IMR-90 (cell line): ENCODE measurements at regions not wholly inside any gene's neighbourhood (a gene's known extent, or its start where the extent isn't known, plus 50 kb on each side); places are given as distances from the start of the nearest gene placed in this dataset.

ENCODE experiments used
- ATAC-seq: fragments of 200-7000 bp; cut with Tn5 transposase; 2 replicates; pipeline ENCODE4 v1.9.1; 2020; ENCODE audit warnings: low read depth, mild to moderate bottlenecking, moderate library complexity
- BruUV-seq: library from RNA; stranded (reverse); fragments of 400-500 nt; replicated peaks from 2 replicates; lab custom pipeline; 2021; lab: Mats Ljungman, UMichigan
- CTCF ChIA-PET: fragments of 300-600 bp; formaldehyde crosslinking; extraction: SDS; loops from one replicate; lab custom pipeline; 2021; ENCODE audit warnings: antibody characterized with exemption; lab: Yijun Ruan, JAX
- POLR2A ChIA-PET: fragments of 300-600 bp; sonication (Branson Sonifier 250); formaldehyde crosslinking; loops from one replicate; lab custom pipeline; 2022; ENCODE audit warnings: antibody characterized with exemption; ENCODE audit not compliant: unreplicated experiment; lab: Charles Lee
- DNase-seq: peaks from one replicate; pipeline ENCODE4 v3.0.0; 2013
- H2AFZ ChIP-seq: replicated peaks from 2 replicates; pipeline ENCODE3; 2013; ENCODE audit warnings: low read length, mild to moderate bottlenecking; ENCODE audit not compliant: poor library complexity
- H2AK5ac ChIP-seq: 2 replicates; pipeline ENCODE4 v1.6.1; 2013; ENCODE audit warnings: low read depth, low read length, inconsistent platforms
- H2AK9ac ChIP-seq: replicated peaks from 2 replicates; pipeline ENCODE3; 2013; ENCODE audit warnings: mild to moderate bottlenecking, low read depth, low read length, moderate library complexity; ENCODE audit not compliant: poor library complexity
- H2BK120ac ChIP-seq: 2 replicates; pipeline ENCODE4 v1.6.1; 2013; ENCODE audit warnings: low read depth, low read length, inconsistent platforms
- H2BK15ac ChIP-seq: 3 replicates; pipeline ENCODE4 v1.6.1; 2013; ENCODE audit warnings: low read depth, low read length, inconsistent platforms
- H2BK20ac ChIP-seq: 2 replicates; pipeline ENCODE4 v1.6.1; 2013; ENCODE audit warnings: low read depth, mild to moderate bottlenecking, inconsistent platforms, low read length, moderate library complexity
- H2BK5ac ChIP-seq: 2 replicates; pipeline ENCODE4 v1.6.1; 2013; ENCODE audit warnings: mild to moderate bottlenecking, low read depth, low read length, inconsistent platforms; ENCODE audit not compliant: poor library complexity, severe bottlenecking
- H3K14ac ChIP-seq: replicated peaks from 2 replicates; pipeline ENCODE4 v1.6.1; 2013; ENCODE audit warnings: low read depth, low read length, inconsistent platforms
- H3K18ac ChIP-seq: 2 replicates; pipeline ENCODE4 v1.6.1; 2013; ENCODE audit warnings: low read depth, low read length, control low read depth
- H3K23ac ChIP-seq: 2 replicates; pipeline ENCODE4 v1.6.1; 2013; ENCODE audit warnings: low read depth, low read length, inconsistent platforms
- H3K27ac ChIP-seq: 2 replicates; pipeline ENCODE4 v1.5.1; 2013; ENCODE audit warnings: mild to moderate bottlenecking, control low read depth, low read length; ENCODE audit not compliant: insufficient read depth
- H3K27me3 ChIP-seq: 2 replicates; pipeline ENCODE4 v1.6.1; 2013; ENCODE audit warnings: low read length; ENCODE audit not compliant: control insufficient read depth, insufficient read depth
- H3K36me3 ChIP-seq: 2 replicates; pipeline ENCODE4 v1.6.1; 2013; ENCODE audit warnings: low read length, mixed read lengths; ENCODE audit not compliant: control insufficient read depth, insufficient read depth
- H3K4ac ChIP-seq: 2 replicates; pipeline ENCODE4 v1.6.1; 2013; ENCODE audit warnings: low read depth, low read length, inconsistent platforms
- H3K4me1 ChIP-seq: 2 replicates; pipeline ENCODE4 v1.6.1; 2013; ENCODE audit warnings: low read length, mixed read lengths; ENCODE audit not compliant: control insufficient read depth, insufficient read depth
- H3K4me2 ChIP-seq: 2 replicates; pipeline ENCODE4 v1.6.1; 2013; ENCODE audit warnings: low read depth, mild to moderate bottlenecking, control low read depth, low read length, moderate library complexity
- H3K4me3 ChIP-seq: 2 replicates; pipeline ENCODE4 v1.5.1; 2013; ENCODE audit warnings: low read depth, mild to moderate bottlenecking, control low read depth, low read length, moderate library complexity; ENCODE audit not compliant: insufficient read depth
- H3K56ac ChIP-seq: 2 replicates; pipeline ENCODE4 v1.6.1; 2013; ENCODE audit warnings: low read length, inconsistent platforms; ENCODE audit not compliant: insufficient read depth; ENCODE audit errors: extremely low read depth
- H3K79me1 ChIP-seq, 2 experiments: 2 replicates each; pipeline ENCODE4 v1.6.1; 2013; ENCODE audit warnings: low read length in 2 of 2, inconsistent platforms in 1 of 2, low read depth in 1 of 2
- H3K9ac ChIP-seq: 2 replicates; pipeline ENCODE4 v1.6.1; 2013; ENCODE audit warnings: low read depth, low read length, control low read depth
- H3K9me1 ChIP-seq: 2 replicates; pipeline ENCODE4 v1.6.1; 2013; ENCODE audit warnings: low read length, inconsistent platforms; ENCODE audit not compliant: insufficient read depth
- H3K9me3 ChIP-seq: 2 replicates; pipeline ENCODE4 v1.6.1; 2013; ENCODE audit warnings: low read length; ENCODE audit not compliant: control insufficient read depth, insufficient read depth
- H4K20me1 ChIP-seq: 2 replicates; pipeline ENCODE4 v1.6.1; 2013; ENCODE audit warnings: low read length, inconsistent platforms; ENCODE audit not compliant: insufficient read depth
- H4K5ac ChIP-seq: 2 replicates; pipeline ENCODE4 v1.6.1; 2013; ENCODE audit warnings: mild to moderate bottlenecking, low read depth, low read length, control low read depth
- H4K8ac ChIP-seq, 2 experiments: 2 replicates each; pipeline ENCODE4 v1.6.1; 2013; ENCODE audit warnings: low read depth in 2 of 2, low read length in 2 of 2, control low read depth in 1 of 2, inconsistent platforms in 1 of 2
- H4K91ac ChIP-seq: 2 replicates; pipeline ENCODE4 v1.6.1; 2013; ENCODE audit warnings: low read depth, low read length, inconsistent platforms; ENCODE audit not compliant: insufficient read depth
- CEBPB ChIP-seq: IDR thresholded peaks from 2 replicates; pipeline ENCODE4 v1.6.1; 2012; ENCODE audit warnings: low read depth, low read length, improper control_type of control experiment
- FOS ChIP-seq: fragments of 150-350 bp; IDR thresholded peaks from 2 replicates; pipeline ENCODE4 v1.6.1; 2016; ENCODE audit warnings: low read depth, low read length
- NFE2L2 ChIP-seq: fragments of 150-350 bp; IDR thresholded peaks from 2 replicates; pipeline ENCODE4 v1.6.1; 2016; ENCODE audit warnings: low read depth, mild to moderate bottlenecking, low read length
- SMC3 ChIP-seq: fragments of 150-350 bp; IDR thresholded peaks from 2 replicates; pipeline ENCODE4 v1.6.1; 2016; ENCODE audit warnings: low read depth, mild to moderate bottlenecking, antibody characterized with exemption, low read length, moderate library complexity
- WGBS, 2 experiments: methylation state at CpG; one replicate each; pipeline versions ENCODE4 v1.1.5 to v1.1.7; 2013; ENCODE audit warnings: missing lambda C conversion rate in 2 of 2; ENCODE audit not compliant: insufficient read length in 1 of 2; ENCODE audit errors: extremely low coverage in 2 of 2; 5-methylcytosine and 5-hydroxymethylcytosine counted together
- dilution Hi-C: fragments of 300-500 bp; cut with HindIII; formaldehyde crosslinking; loops from one replicate; pipeline ENCODE4 v1.14.3; 2018; ENCODE audit warnings: low sequenced_read_pairs; ENCODE audit not compliant: unreplicated experiment
- in situ Hi-C: fragments of 300-500 bp; cut with MboI; formaldehyde crosslinking; loops from 3 replicates; pipeline ENCODE4 v1.14.3; 2019; ENCODE audit warnings: low sequenced_read_pairs, inconsistent platforms, mixed read lengths
- intact Hi-C: fragments of 100-400 bp; cut with micrococcal nuclease; formaldehyde crosslinking; loops from 2 replicates; pipeline ENCODE4 v1.10.0; 2022
- TF ChIP-seq, protein P1 (sequence below): fragments of 150-350 bp; IDR thresholded peaks from 2 replicates; pipeline ENCODE4 v1.6.1; 2017; ENCODE audit warnings: mild to moderate bottlenecking, antibody characterized with exemption, low read length, low read depth

DNA sequence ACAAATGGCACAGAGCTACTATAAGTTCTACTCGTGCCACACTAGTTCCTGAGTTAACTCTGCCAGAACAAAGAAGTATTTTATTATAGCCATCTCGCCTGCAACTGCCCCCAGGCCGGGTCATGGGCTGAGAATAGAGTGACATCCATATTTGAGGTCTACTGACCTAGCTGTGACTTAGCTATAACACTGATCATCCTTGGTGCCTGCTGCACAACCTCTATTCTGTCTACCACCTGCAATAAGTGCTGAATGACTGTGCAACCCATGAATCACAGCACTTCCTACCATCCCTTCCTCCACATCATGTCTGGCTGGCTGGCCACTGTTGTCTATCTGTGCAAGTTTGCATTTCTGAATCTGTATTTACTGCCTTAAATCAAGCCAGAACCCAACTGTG lies 506.5 kb upstream of the TBL1XR1 start:
- no peak overlapping the region for H2BK15ac ChIP-seq
- no peaks in the 10 kb centered on the region for H3K36me3 ChIP-seq
- H3K27ac ChIP-seq = no peak overlapping the region
- no peak for ATAC-seq
- H2BK20ac ChIP-seq = no peak overlapping the region
- WGBS, 2 experiments = 92% methylated on average over 2 of the region's 3 CpGs; no CpG with 5 or more reads in 1 of the 2 experiments
- DNase-seq = peak; percentile 53
- H3K14ac ChIP-seq = no peak overlapping the region
- no peak overlapping the region for H2AK9ac ChIP-seq
- H4K91ac ChIP-seq = no peak overlapping the region
- no peaks in the 10 kb centered on the region for H3K27me3 ChIP-seq
- CTCF ChIA-PET = no interaction called here
- no peaks in the 10 kb centered on the region for H3K79me1 ChIP-seq
- H2BK5ac ChIP-seq = no peak overlapping the region
- dilution Hi-C loops (no loop called here), intact Hi-C loops (no loop called here), in situ Hi-C loops (no loop called here)
- no peaks in the 10 kb centered on the region for H3K9me3 ChIP-seq
- H4K8ac ChIP-seq = no peak overlapping the region
- no peaks in the 10 kb centered on the region for H3K9me1 ChIP-seq
- TF ChIP-seq NFE2L2 (no peak), SMC3 (no peak), FOS (no peak), CEBPB (no peak)
- TF ChIP-seq, protein P1, sequence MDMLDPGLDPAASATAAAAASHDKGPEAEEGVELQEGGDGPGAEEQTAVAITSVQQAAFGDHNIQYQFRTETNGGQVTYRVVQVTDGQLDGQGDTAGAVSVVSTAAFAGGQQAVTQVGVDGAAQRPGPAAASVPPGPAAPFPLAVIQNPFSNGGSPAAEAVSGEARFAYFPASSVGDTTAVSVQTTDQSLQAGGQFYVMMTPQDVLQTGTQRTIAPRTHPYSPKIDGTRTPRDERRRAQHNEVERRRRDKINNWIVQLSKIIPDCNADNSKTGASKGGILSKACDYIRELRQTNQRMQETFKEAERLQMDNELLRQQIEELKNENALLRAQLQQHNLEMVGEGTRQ = no peak
- no peak overlapping the region for H4K5ac ChIP-seq
- H3K4me2 ChIP-seq = no peak overlapping the region
- H2AK5ac ChIP-seq = no peak overlapping the region
- H3K23ac ChIP-seq = no peak overlapping the region
- no peak overlapping the region for H3K18ac ChIP-seq
- H2BK120ac ChIP-seq = no peak overlapping the region
- POLR2A ChIA-PET = no interaction called here
- no peaks in the 10 kb centered on the region for H4K20me1 ChIP-seq
- no peak overlapping the region for H2AFZ ChIP-seq
- H3K56ac ChIP-seq = no peak overlapping the region
- no peaks in the 10 kb centered on the region for H3K4me1 ChIP-seq
- H3K9ac ChIP-seq = no peak overlapping the region
- H3K4ac ChIP-seq = no peak overlapping the region
- no TSS peak for BruUV-seq
- H3K4me3 ChIP-seq = no peak overlapping the region
